HUES48 (cell line): ENCODE measurements at regions not wholly inside any gene's neighbourhood (a gene's known extent, or its start where the extent isn't known, plus 50 kb on each side); places are given as distances from the start of the nearest gene placed in this dataset.

Experiments used
- H3K27ac ChIP-seq: one replicate; pipeline ENCODE4 v1.7.0; 2013; ENCODE audit warnings: low read depth, low read length, inconsistent platforms
- H3K27me3 ChIP-seq: 2 replicates; pipeline ENCODE4 v1.6.1; 2013; ENCODE audit warnings: mild to moderate bottlenecking, low read length; ENCODE audit not compliant: control insufficient read depth, insufficient read depth
- H3K36me3 ChIP-seq: 2 replicates; pipeline ENCODE4 v1.6.1; 2013; ENCODE audit warnings: low read length; ENCODE audit not compliant: control insufficient read depth, insufficient read depth
- H3K4me1 ChIP-seq: 2 replicates; pipeline ENCODE4 v1.6.1; 2013; ENCODE audit warnings: mild to moderate bottlenecking, low read length; ENCODE audit not compliant: control insufficient read depth, insufficient read depth
- H3K4me3 ChIP-seq: 2 replicates; pipeline ENCODE4 v1.5.1; 2013; ENCODE audit warnings: mild to moderate bottlenecking, low read depth, low read length
- H3K9ac ChIP-seq: 2 replicates; pipeline ENCODE4 v1.6.1; 2013; ENCODE audit warnings: mild to moderate bottlenecking, low read depth, low read length, moderate library complexity
- H3K9me3 ChIP-seq: 2 replicates; pipeline ENCODE4 v1.6.1; 2013; ENCODE audit warnings: low read length; ENCODE audit not compliant: control insufficient read depth, insufficient read depth

- Histone ChIP-seq H3K9ac (no peak overlapping the region), H3K9me3 (no peaks in the 10 kb centered on the region), H3K36me3 (no peaks in the 10 kb centered on the region), H3K27ac (no peak overlapping the region), H3K4me1 (0 out of 2 replicates have a peak, but pooled peaks cover 3% of the 10 kb centered on the region), H3K27me3 (no peaks in the 10 kb centered on the region), H3K4me3 (no peak overlapping the region)
Measured at GRCh38 chr20:48325656-48326433, 502.0 kb downstream of the PREX1 start.

GRCh38 chr20:48324744-48325143 lies 503.1 kb downstream of the PREX1 start:
- Histone ChIP-seq H3K9ac (no peak overlapping the region), H3K4me3 (no peak overlapping the region), H3K9me3 (no peaks in the 10 kb centered on the region)

GRCh38 chr20:48321271-48321670 lies 506.5 kb downstream of the PREX1 start:
- no peak overlapping the region for H3K4me3 ChIP-seq
- H3K9me3 ChIP-seq: no peaks in the 10 kb centered on the region
- H3K36me3 ChIP-seq: no peaks in the 10 kb centered on the region
- no peak overlapping the region for H3K27ac ChIP-seq
- no peak overlapping the region for H3K9ac ChIP-seq
- H3K27me3 ChIP-seq: no peaks in the 10 kb centered on the region
- H3K4me1 ChIP-seq: peaks cover 7% of the 10 kb centered on the region

More at GRCh38 chr20:48324744-48325143, 503.1 kb downstream of the PREX1 start:
- Histone ChIP-seq H3K27me3 (no peaks in the 10 kb centered on the region), H3K27ac (no peak overlapping the region), H3K4me1 (0 out of 2 replicates have a peak, but pooled peaks cover 2% of the 10 kb centered on the region), H3K36me3 (no peaks in the 10 kb centered on the region)

GRCh38 chr20:48319943-48320584 lies 507.7 kb downstream of the PREX1 start:
- Histone ChIP-seq H3K27ac (no peak overlapping the region), H3K4me1 (peaks cover 7% of the 10 kb centered on the region), H3K36me3 (no peaks in the 10 kb centered on the region), H3K4me3 (no peak overlapping the region), H3K9me3 (no peaks in the 10 kb centered on the region), H3K27me3 (no peaks in the 10 kb centered on the region), H3K9ac (no peak overlapping the region)

GRCh38 chr20:48317578-48317977 lies 510.2 kb downstream of the PREX1 start:
- Histone ChIP-seq H3K27me3 (no peaks in the 10 kb centered on the region), H3K9me3 (no peaks in the 10 kb centered on the region), H3K4me3 (no peak overlapping the region), H3K9ac (no peak overlapping the region), H3K4me1 (peaks cover 7% of the 10 kb centered on the region), H3K36me3 (no peaks in the 10 kb centered on the region), H3K27ac (no peak overlapping the region)

GRCh38 chr20:48314925-48315592 lies 512.7 kb downstream of the PREX1 start:
- H3K4me3 ChIP-seq: no peak overlapping the region
- no peaks in the 10 kb centered on the region for H3K27me3 ChIP-seq
- no peak overlapping the region for H3K27ac ChIP-seq
- no peaks in the 10 kb centered on the region for H3K36me3 ChIP-seq
- peaks cover 7% of the 10 kb centered on the region for H3K4me1 ChIP-seq
- H3K9ac ChIP-seq: no peak overlapping the region
- H3K9me3 ChIP-seq: no peaks in the 10 kb centered on the region

- Histone ChIP-seq H3K9ac (no peak overlapping the region), H3K9me3 (no peaks in the 10 kb centered on the region), H3K4me3 (no peak overlapping the region), H3K36me3 (no peaks in the 10 kb centered on the region), H3K27ac (no peak overlapping the region), H3K4me1 (peaks cover 7% of the 10 kb centered on the region), H3K27me3 (no peaks in the 10 kb centered on the region)
Measured at GRCh38 chr20:48313324-48313723, 514.5 kb downstream of the PREX1 start.

GRCh38 chr20:48311956-48312355 lies 515.8 kb downstream of the PREX1 start:
- H3K4me1 ChIP-seq: peaks cover 7% of the 10 kb centered on the region
- no peaks in the 10 kb centered on the region for H3K9me3 ChIP-seq
- no peak overlapping the region for H3K4me3 ChIP-seq
- H3K36me3 ChIP-seq: no peaks in the 10 kb centered on the region
- H3K27me3 ChIP-seq: no peaks in the 10 kb centered on the region
- H3K9ac ChIP-seq: no peak overlapping the region
- no peak overlapping the region for H3K27ac ChIP-seq

GRCh38 chr20:48310305-48310704 lies 517.5 kb downstream of the PREX1 start:
- Histone ChIP-seq H3K27me3 (no peaks in the 10 kb centered on the region), H3K9me3 (no peaks in the 10 kb centered on the region), H3K9ac (no peak overlapping the region), H3K36me3 (no peaks in the 10 kb centered on the region), H3K4me3 (no peak overlapping the region), H3K27ac (no peak overlapping the region), H3K4me1 (no peaks in the 10 kb centered on the region)

- Histone ChIP-seq H3K9ac (no peak overlapping the region), H3K36me3 (no peaks in the 10 kb centered on the region), H3K9me3 (no peaks in the 10 kb centered on the region), H3K4me3 (no peak overlapping the region), H3K4me1 (no peaks in the 10 kb centered on the region), H3K27me3 (no peaks in the 10 kb centered on the region), H3K27ac (no peak overlapping the region)
Measured at GRCh38 chr20:48309293-48309692, 518.5 kb downstream of the PREX1 start.

GRCh38 chr20:48308882-48309281 lies 518.9 kb downstream of the PREX1 start:
- no peaks in the 10 kb centered on the region for H3K4me1 ChIP-seq
- no peak overlapping the region for H3K9ac ChIP-seq
- H3K27me3 ChIP-seq: no peaks in the 10 kb centered on the region
- H3K36me3 ChIP-seq: no peaks in the 10 kb centered on the region
- no peak overlapping the region for H3K27ac ChIP-seq
- H3K4me3 ChIP-seq: no peak overlapping the region
- no peaks in the 10 kb centered on the region for H3K9me3 ChIP-seq
